ENCODE measurements at regions not wholly inside any gene's neighbourhood (a gene's known extent, or its start where the extent isn't known, plus 50 kb on each side); places are given as distances from the start of the nearest gene placed in this dataset.

- no peaks in the 10 kb centered on the region for H3K36me3 Mint-ChIP-seq
- intact Hi-C loops (cut with micrococcal nuclease) = no loop called here
- H3K9me3 ChIP-seq (ENCODE audit: control insufficient read depth in 2 of 3, low read length in 3 of 3) = no peaks in the 10 kb centered on the region
- H3K27me3 Mint-ChIP-seq = peaks cover 0 to 22% (median 3%) of the 10 kb centered on the region in 5 donors
- H3K4me1 ChIP-seq (ENCODE audit: control insufficient read depth in 2 of 2, insufficient read depth in 2 of 2, low read length in 2 of 2) = no peaks in the 10 kb centered on the region
- POLR2A ChIA-PET = no interaction called here
- no peak overlapping the region for H3K4me3 ChIP-seq (ENCODE audit: low read length)
- H3K4me3 Mint-ChIP-seq = no peak overlapping the region
- H3K27me3 ChIP-seq (ENCODE audit: control insufficient read depth in 2 of 2, insufficient read depth in 2 of 2, low read length in 2 of 2) = no peaks in the 10 kb centered on the region
- H3K36me3 ChIP-seq (ENCODE audit: control insufficient read depth in 2 of 3, insufficient read depth in 3 of 3, low read length in 3 of 3) = no peaks in the 10 kb centered on the region
- no peak overlapping the region for H3K27ac Mint-ChIP-seq
- ATAC-seq (no peak), DNase-seq (no peak)
- H3K9me3 Mint-ChIP-seq = peaks cover 0 to 13% (median 0%) of the 10 kb centered on the region in 11 donors
- H3K27ac ChIP-seq (ENCODE audit: low read depth, low read length) = no peak overlapping the region
- H3K4me1 Mint-ChIP-seq = no peaks in the 10 kb centered on the region
- CTCF ChIA-PET = no interaction called here
Observed at GRCh38 chr5:3786165-3786564, 190.5 kb downstream of the IRX1 start.

- Histone ChIP-seq H3K4me1 (ENCODE audit: control insufficient read depth in 2 of 2, insufficient read depth in 2 of 2, low read length in 2 of 2) (no peaks in the 10 kb centered on the region), H3K27ac (ENCODE audit: low read depth, low read length) (no peak overlapping the region), H3K4me3 (ENCODE audit: low read length) (no peak overlapping the region), H3K36me3 (ENCODE audit: control insufficient read depth in 2 of 3, insufficient read depth in 3 of 3, low read length in 3 of 3) (no peaks in the 10 kb centered on the region), H3K9me3 (ENCODE audit: control insufficient read depth in 2 of 3, low read length in 3 of 3) (no peaks in the 10 kb centered on the region), H3K27me3 (ENCODE audit: control insufficient read depth in 2 of 2, insufficient read depth in 2 of 2, low read length in 2 of 2) (no peaks in the 10 kb centered on the region)
- Mint-ChIP-seq H3K27ac (no peak overlapping the region), H3K4me3 (no peak overlapping the region), H3K27me3 (peaks cover 0 to 22% (median 3%) of the 10 kb centered on the region in 5 donors), H3K36me3 (no peaks in the 10 kb centered on the region), H3K4me1 (no peaks in the 10 kb centered on the region), H3K9me3 (peaks cover 0 to 17% (median 0%) of the 10 kb centered on the region in 11 donors)
- POLR2A ChIA-PET = no interaction called here
- CTCF ChIA-PET = no interaction called here
- DNase-seq = no peak
- intact Hi-C loops (cut with micrococcal nuclease) = no loop called here
- no peak for ATAC-seq
Observed at GRCh38 chr5:3786891-3787430, 191.3 kb downstream of the IRX1 start.

DNA sequence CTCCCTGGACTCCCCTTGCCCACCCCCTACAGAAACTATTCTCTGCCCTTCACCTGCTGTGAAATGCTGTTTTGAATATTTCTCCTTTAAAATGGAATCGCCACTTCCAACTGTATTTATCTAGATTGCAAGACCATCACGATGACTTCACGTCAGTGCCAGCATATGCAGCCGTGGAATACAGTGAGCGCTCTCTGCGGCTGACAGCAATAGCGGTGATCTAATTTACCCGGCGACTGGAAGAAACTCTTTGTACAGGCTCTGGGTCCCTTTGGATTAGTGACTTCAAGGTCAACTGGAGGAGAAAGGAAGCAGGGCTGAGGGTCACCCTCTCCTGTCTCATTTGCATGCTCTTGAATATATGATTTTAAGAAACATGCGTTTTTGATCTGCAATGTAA lies 192.0 kb downstream of the IRX1 start:
- H3K27me3 Mint-ChIP-seq = peaks cover 0 to 22% (median 3%) of the 10 kb centered on the region in 5 donors
- intact Hi-C loops (cut with micrococcal nuclease) = no loop called here
- Histone ChIP-seq H3K9me3 (ENCODE audit: control insufficient read depth in 2 of 3, low read length in 3 of 3) (no peaks in the 10 kb centered on the region), H3K36me3 (ENCODE audit: control insufficient read depth in 2 of 3, insufficient read depth in 3 of 3, low read length in 3 of 3) (no peaks in the 10 kb centered on the region), H3K4me1 (ENCODE audit: control insufficient read depth in 2 of 2, insufficient read depth in 2 of 2, low read length in 2 of 2) (no peaks in the 10 kb centered on the region), H3K27me3 (ENCODE audit: control insufficient read depth in 2 of 2, insufficient read depth in 2 of 2, low read length in 2 of 2) (no peaks in the 10 kb centered on the region), H3K4me3 (ENCODE audit: low read length) (no peak overlapping the region), H3K27ac (ENCODE audit: low read depth, low read length) (no peak overlapping the region)
- ATAC-seq (no peak), DNase-seq (no peak)
- no peaks in the 10 kb centered on the region for H3K4me1 Mint-ChIP-seq
- peaks cover 0 to 17% (median 0%) of the 10 kb centered on the region in 11 donors for H3K9me3 Mint-ChIP-seq
- no peak overlapping the region for H3K4me3 Mint-ChIP-seq
- H3K36me3 Mint-ChIP-seq = no peaks in the 10 kb centered on the region
- ChIA-PET CTCF (no interaction called here), POLR2A (no interaction called here)
- no peak overlapping the region for H3K27ac Mint-ChIP-seq

DNA sequence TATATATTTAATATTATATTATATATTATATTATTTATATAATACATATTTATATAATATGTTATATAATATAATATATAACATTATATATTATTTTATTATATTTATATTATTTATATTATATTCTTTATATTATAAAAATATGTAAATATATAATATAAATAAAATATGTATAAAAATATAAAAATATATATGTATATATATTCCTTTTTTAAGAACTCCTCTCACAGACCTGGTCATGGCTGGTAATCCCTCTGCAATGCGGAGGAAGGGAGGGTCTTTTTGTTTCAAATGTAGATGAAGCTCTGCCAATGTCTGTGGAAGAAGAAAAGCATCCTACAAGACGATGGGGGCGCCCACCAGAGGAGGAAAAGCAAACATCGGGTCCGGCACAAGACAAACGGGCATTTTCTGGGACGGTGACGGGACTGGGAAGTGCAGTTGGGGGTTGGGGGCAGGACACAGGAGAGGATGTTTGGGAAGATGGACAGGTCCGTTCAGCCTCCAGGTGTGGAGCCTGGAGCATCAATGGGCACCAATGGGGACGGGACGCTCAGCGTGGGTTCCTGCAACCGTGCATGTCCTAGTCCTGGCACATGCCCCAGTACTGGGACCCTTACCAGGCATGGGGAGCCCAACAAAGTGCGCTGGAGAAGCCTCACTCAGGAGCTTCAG lies 194.0 kb downstream of the IRX1 start:
- H3K27ac ChIP-seq (ENCODE audit: low read depth, low read length) = no peak overlapping the region
- H3K4me3 Mint-ChIP-seq = no peak overlapping the region
- intact Hi-C loops (cut with micrococcal nuclease) = no loop called here
- H3K27me3 ChIP-seq (ENCODE audit: control insufficient read depth in 2 of 2, insufficient read depth in 2 of 2, low read length in 2 of 2) = no peaks in the 10 kb centered on the region
- no peaks in the 10 kb centered on the region for H3K4me1 ChIP-seq (ENCODE audit: control insufficient read depth in 2 of 2, insufficient read depth in 2 of 2, low read length in 2 of 2)
- no peaks in the 10 kb centered on the region for H3K36me3 Mint-ChIP-seq
- POLR2A ChIA-PET = no interaction called here
- peaks cover 0 to 20% (median 2%) of the 10 kb centered on the region in 11 donors for H3K9me3 Mint-ChIP-seq
- H3K27me3 Mint-ChIP-seq = peaks cover 0 to 22% (median 7%) of the 10 kb centered on the region in 5 donors
- ATAC-seq = no peak
- H3K9me3 ChIP-seq (ENCODE audit: control insufficient read depth in 2 of 3, low read length in 3 of 3) = no peaks in the 10 kb centered on the region
- H3K4me1 Mint-ChIP-seq = no peaks in the 10 kb centered on the region
- CTCF ChIA-PET = no interaction called here
- no peak overlapping the region for H3K27ac Mint-ChIP-seq
- no peaks in the 10 kb centered on the region for H3K36me3 ChIP-seq (ENCODE audit: control insufficient read depth in 2 of 3, insufficient read depth in 3 of 3, low read length in 3 of 3)
- no peak for DNase-seq
- H3K4me3 ChIP-seq (ENCODE audit: low read length) = no peak overlapping the region

DNA sequence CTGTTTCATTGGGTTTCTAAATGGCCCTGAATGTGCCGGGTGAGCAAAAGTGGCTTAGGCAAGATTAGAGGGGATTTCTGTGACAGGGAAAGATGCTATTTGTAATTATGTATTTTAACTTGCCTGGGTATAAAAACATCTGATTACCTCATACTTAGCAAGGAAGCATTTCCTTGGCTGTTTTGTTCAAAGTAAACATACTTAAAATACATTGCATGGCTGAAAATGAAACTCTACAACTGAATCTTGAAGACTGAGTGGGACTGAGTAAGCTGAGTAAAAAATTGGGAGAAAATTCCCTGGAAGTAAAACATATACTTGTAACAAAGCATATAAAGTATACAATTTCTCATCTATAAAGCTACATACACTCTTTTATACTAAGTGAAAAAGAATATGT lies 197.5 kb downstream of the IRX1 start:
- Histone ChIP-seq H3K27ac (ENCODE audit: low read depth, low read length) (no peak overlapping the region), H3K9me3 (ENCODE audit: control insufficient read depth in 2 of 3, low read length in 3 of 3) (no peaks in the 10 kb centered on the region), H3K27me3 (ENCODE audit: control insufficient read depth in 2 of 2, insufficient read depth in 2 of 2, low read length in 2 of 2) (no peaks in the 10 kb centered on the region), H3K4me1 (ENCODE audit: control insufficient read depth in 2 of 2, insufficient read depth in 2 of 2, low read length in 2 of 2) (no peaks in the 10 kb centered on the region), H3K4me3 (ENCODE audit: low read length) (no peak overlapping the region), H3K36me3 (ENCODE audit: control insufficient read depth in 2 of 3, insufficient read depth in 3 of 3, low read length in 3 of 3) (no peaks in the 10 kb centered on the region)
- Mint-ChIP-seq H3K4me1 (no peaks in the 10 kb centered on the region), H3K4me3 (no peak overlapping the region), H3K36me3 (no peaks in the 10 kb centered on the region), H3K27ac (no peak overlapping the region), H3K9me3 (peaks cover 0 to 18% (median 3%) of the 10 kb centered on the region in 11 donors), H3K27me3 (peaks cover 0 to 11% (median 4%) of the 10 kb centered on the region in 5 donors)
- DNase-seq (no peak), ATAC-seq (no peak)
- ChIA-PET POLR2A (no interaction called here), CTCF (no interaction called here)
- intact Hi-C loops (cut with micrococcal nuclease) = no loop called here

- Histone ChIP-seq H3K4me1 (ENCODE audit: control insufficient read depth in 2 of 2, insufficient read depth in 2 of 2, low read length in 2 of 2) (no peaks in the 10 kb centered on the region), H3K27me3 (ENCODE audit: control insufficient read depth in 2 of 2, insufficient read depth in 2 of 2, low read length in 2 of 2) (no peaks in the 10 kb centered on the region), H3K36me3 (ENCODE audit: control insufficient read depth in 2 of 3, insufficient read depth in 3 of 3, low read length in 3 of 3) (no peaks in the 10 kb centered on the region), H3K27ac (ENCODE audit: low read depth, low read length) (no peak overlapping the region), H3K4me3 (ENCODE audit: low read length) (no peak overlapping the region), H3K9me3 (ENCODE audit: control insufficient read depth in 2 of 3, low read length in 3 of 3) (no peaks in the 10 kb centered on the region)
- H3K4me1 Mint-ChIP-seq = no peaks in the 10 kb centered on the region
- H3K9me3 Mint-ChIP-seq = peaks cover 0 to 15% (median 3%) of the 10 kb centered on the region in 11 donors
- CTCF ChIA-PET = no interaction called here
- H3K27ac Mint-ChIP-seq = no peak overlapping the region
- DNase-seq (no peak), ATAC-seq (no peak)
- H3K4me3 Mint-ChIP-seq = no peak overlapping the region
- no peaks in the 10 kb centered on the region for H3K36me3 Mint-ChIP-seq
- POLR2A ChIA-PET = no interaction called here
- H3K27me3 Mint-ChIP-seq = peaks cover 0 to 8% (median 4%) of the 10 kb centered on the region in 5 donors
- intact Hi-C loops (cut with micrococcal nuclease) = no loop called here
Observed at GRCh38 chr5:3794611-3795010, 199.0 kb downstream of the IRX1 start.

DNA sequence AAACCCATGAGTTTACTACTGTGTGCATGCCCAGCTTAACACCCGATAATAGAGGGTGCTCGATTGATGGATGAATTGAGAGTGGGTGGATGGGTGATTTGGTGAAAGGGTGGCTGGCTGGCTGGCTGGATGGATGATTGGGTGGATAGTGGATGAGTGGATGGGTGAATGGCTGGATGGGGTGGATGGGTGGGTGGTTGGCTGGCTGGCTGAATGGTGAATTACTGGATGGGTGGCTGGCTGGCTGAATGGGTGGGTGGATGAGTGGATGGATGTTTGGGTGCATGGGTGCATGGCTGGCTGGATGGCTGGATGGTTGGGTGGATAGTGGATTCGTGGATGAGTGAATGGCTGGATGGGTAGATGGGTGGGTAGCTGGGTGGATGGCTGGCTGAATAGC lies 201.1 kb downstream of the IRX1 start:
- Mint-ChIP-seq H3K36me3 (no peaks in the 10 kb centered on the region), H3K4me1 (no peaks in the 10 kb centered on the region), H3K9me3 (peaks cover 0 to 14% (median 4%) of the 10 kb centered on the region in 11 donors), H3K27me3 (peaks cover 0 to 4% (median 0%) of the 10 kb centered on the region in 5 donors), H3K27ac (no peak overlapping the region), H3K4me3 (no peak overlapping the region)
- H3K9me3 ChIP-seq (ENCODE audit: control insufficient read depth in 2 of 3, low read length in 3 of 3) = no peaks in the 10 kb centered on the region
- POLR2A ChIA-PET = no interaction called here
- no peak for ATAC-seq
- CTCF ChIA-PET = no interaction called here
- no peak overlapping the region for H3K4me3 ChIP-seq (ENCODE audit: low read length)
- no peaks in the 10 kb centered on the region for H3K36me3 ChIP-seq (ENCODE audit: control insufficient read depth in 2 of 3, insufficient read depth in 3 of 3, low read length in 3 of 3)
- H3K27ac ChIP-seq (ENCODE audit: low read depth, low read length) = no peak overlapping the region
- intact Hi-C loops (cut with micrococcal nuclease) = no loop called here
- DNase-seq = no peak
- no peaks in the 10 kb centered on the region for H3K4me1 ChIP-seq (ENCODE audit: control insufficient read depth in 2 of 2, insufficient read depth in 2 of 2, low read length in 2 of 2)
- H3K27me3 ChIP-seq (ENCODE audit: control insufficient read depth in 2 of 2, insufficient read depth in 2 of 2, low read length in 2 of 2) = no peaks in the 10 kb centered on the region
